Gastrocnemius medialis (tissue), 4 donors: ENCODE measurements at regions not wholly inside any gene's neighbourhood (a gene's known extent, or its start where the extent isn't known, plus 50 kb on each side); places are given as distances from the start of the nearest gene placed in this dataset.

ENCODE experiments used
- ATAC-seq, 2 donors: fragments of 150-250 bp; one replicate each; pipeline ENCODE4 v1.9.1; 2016
- DNase-seq, 2 donors: peaks; one replicate each; pipeline ENCODE4 v3.0.0-alpha.2; 2019
- H3K27ac ChIP-seq, 4 donors: fragments of 200-600 bp; sonication (generic); 1 replicate in 1 of 4; 2 replicates in 3 of 4; pipeline ENCODE4 v1.5.1; 2016 to 2018; ENCODE audit warnings: mild to moderate bottlenecking in 2 of 4, moderate library complexity in 1 of 4
- H3K27me3 ChIP-seq, 3 donors: fragments of 200-600 bp; sonication (generic) in 2 of 3; 1 replicate in 1 of 3; 2 replicates in 2 of 3; pipeline versions ENCODE4 v1.5.1 to v1.6.0; 2016 to 2019; ENCODE audit warnings: mild to moderate bottlenecking in 1 of 3, moderate library complexity in 1 of 3
- H3K36me3 ChIP-seq, 2 donors: fragments of 200-600 bp; sonication (generic) in 1 of 2; one replicate each; pipeline ENCODE4 v1.5.1; 2017 to 2018
- H3K4me1 ChIP-seq, 2 donors: fragments of 200-600 bp; sonication (generic) in 1 of 2; one replicate each; pipeline ENCODE4 v1.5.1; 2016 to 2017; ENCODE audit warnings: mild to moderate bottlenecking in 2 of 2
- H3K4me3 ChIP-seq, 4 donors: fragments of 200-600 bp; sonication (generic) in 3 of 4; 1 replicate in 1 of 4; 2 replicates in 3 of 4; pipeline ENCODE4 v1.5.1; 2016 to 2019; ENCODE audit warnings: mild to moderate bottlenecking in 2 of 4
- H3K9me3 ChIP-seq, 3 donors: fragments of 200-600 bp; sonication (generic) in 2 of 3; 1 replicate in 1 of 3; 2 replicates in 2 of 3; pipeline ENCODE4 v1.5.1; 2016 to 2019
- POLR2A ChIP-seq, 2 donors: fragments of 450-650 bp; IDR thresholded peaks; one replicate each; pipeline ENCODE4 v1.6.1; 2017; ENCODE audit warnings: antibody characterized with exemption in 2 of 2, mild to moderate bottlenecking in 2 of 2, moderate library complexity in 2 of 2
- in situ Hi-C, 4 donors: fragments of 200-750 bp; cut with MboI; loops; one replicate each; pipeline versions ENCODE4 v1.15.0 to v1.8.0; 2017; ENCODE audit warnings: low sequenced_read_pairs in 4 of 4
- intact Hi-C: fragments of 100-400 bp; cut with DNase I; formaldehyde crosslinking; loops from one replicate; pipeline ENCODE4 v1.15.1; 2023; ENCODE audit warnings: low total_unique reads
- TF ChIP-seq, protein P1 (sequence below), 5 experiments: fragments of 450-650 bp in 3 of 5; fragments of 200-600 bp in 2 of 5; sonication (generic) in 2 of 5; IDR thresholded peaks in 4 of 5; conservative IDR thresholded peaks in 1 of 5; 1 replicate in 4 of 5; 2 replicates in 1 of 5; pipeline ENCODE4 v1.5.1; 2016 to 2019; ENCODE audit warnings: antibody characterized with exemption in 5 of 5, mild to moderate bottlenecking in 3 of 5, moderate library complexity in 3 of 5

DNA sequence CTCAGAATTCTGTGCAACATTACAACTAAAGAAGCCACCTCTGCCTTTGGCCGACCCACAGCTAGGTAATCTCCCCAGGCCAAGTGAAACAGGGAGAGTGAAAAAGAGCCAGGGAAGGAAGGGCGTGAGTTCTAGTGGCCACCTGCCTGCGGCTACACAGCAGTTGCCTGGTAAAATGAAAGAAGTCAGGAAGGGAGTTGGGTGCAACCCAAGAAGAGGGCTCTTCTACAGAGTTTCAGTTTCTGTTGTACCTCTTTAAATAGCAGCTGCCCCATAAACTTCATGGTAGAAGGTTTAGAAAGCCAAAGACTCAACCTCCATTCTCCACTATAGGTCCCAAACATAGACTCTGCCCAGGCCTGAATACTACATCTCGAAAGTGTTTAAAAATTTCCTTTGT lies 76.2 kb upstream of the TMEM168 start:
- intact Hi-C loops: no loop called here
- Histone ChIP-seq H3K27me3 (no peaks in the 10 kb centered on the region), H3K9me3 (no peaks in the 10 kb centered on the region), H3K27ac (peak overlapping the region in 2 of 4 donors; percentile 4 to 37), H3K4me1 (peaks cover 25 to 27% of the 10 kb centered on the region in 2 donors), H3K36me3 (no peaks in the 10 kb centered on the region), H3K4me3 (peak overlapping the region in 2 of 4 donors; percentile 1 to 5)
- in situ Hi-C loops: no loop called here
- DNase-seq (no peak), ATAC-seq (peak in 1 of 2 donors; percentile 82)
- TF ChIP-seq POLR2A (IDR thresholded peaks at IDR 0.05): no peak
- TF ChIP-seq, protein P1, sequence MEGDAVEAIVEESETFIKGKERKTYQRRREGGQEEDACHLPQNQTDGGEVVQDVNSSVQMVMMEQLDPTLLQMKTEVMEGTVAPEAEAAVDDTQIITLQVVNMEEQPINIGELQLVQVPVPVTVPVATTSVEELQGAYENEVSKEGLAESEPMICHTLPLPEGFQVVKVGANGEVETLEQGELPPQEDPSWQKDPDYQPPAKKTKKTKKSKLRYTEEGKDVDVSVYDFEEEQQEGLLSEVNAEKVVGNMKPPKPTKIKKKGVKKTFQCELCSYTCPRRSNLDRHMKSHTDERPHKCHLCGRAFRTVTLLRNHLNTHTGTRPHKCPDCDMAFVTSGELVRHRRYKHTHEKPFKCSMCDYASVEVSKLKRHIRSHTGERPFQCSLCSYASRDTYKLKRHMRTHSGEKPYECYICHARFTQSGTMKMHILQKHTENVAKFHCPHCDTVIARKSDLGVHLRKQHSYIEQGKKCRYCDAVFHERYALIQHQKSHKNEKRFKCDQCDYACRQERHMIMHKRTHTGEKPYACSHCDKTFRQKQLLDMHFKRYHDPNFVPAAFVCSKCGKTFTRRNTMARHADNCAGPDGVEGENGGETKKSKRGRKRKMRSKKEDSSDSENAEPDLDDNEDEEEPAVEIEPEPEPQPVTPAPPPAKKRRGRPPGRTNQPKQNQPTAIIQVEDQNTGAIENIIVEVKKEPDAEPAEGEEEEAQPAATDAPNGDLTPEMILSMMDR (IDR thresholded peaks at IDR 0.05 in 4 of 5, conservative IDR thresholded peaks at IDR 0.05 in 1 of 5): no peak

DNA sequence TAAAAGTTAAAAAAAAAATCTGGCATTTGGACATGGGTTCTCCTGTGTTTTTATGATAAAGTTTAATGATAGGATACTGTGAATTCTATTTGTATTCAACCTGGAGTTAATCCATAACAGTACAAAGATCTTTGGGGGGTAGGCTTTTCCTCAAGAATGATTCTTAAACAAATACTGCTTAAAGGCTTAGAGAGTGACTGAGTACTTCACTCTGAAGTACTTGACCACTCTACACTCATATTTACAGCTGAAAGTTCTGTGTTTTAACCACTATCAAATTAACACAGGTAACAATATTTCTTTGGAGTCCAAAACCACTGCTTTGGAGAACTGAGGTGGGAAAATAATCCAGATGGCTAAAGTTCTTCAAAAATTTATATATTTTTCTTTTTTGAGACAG lies 74.2 kb upstream of the TMEM168 start:
- intact Hi-C loops (no loop called here), in situ Hi-C loops (no loop called here)
- peaks cover 25% of the 10 kb centered on the region in 2 donors for H3K4me1 ChIP-seq
- ATAC-seq: no peak
- no peak overlapping the region for H3K4me3 ChIP-seq
- H3K27ac ChIP-seq: no peak overlapping the region
- TF ChIP-seq POLR2A (IDR thresholded peaks at IDR 0.05): no peak
- TF ChIP-seq, protein P1 (IDR thresholded peaks at IDR 0.05 in 4 of 5, conservative IDR thresholded peaks at IDR 0.05 in 1 of 5): no peak
- no peak for DNase-seq
- no peaks in the 10 kb centered on the region for H3K27me3 ChIP-seq
- H3K9me3 ChIP-seq: no peaks in the 10 kb centered on the region
- no peaks in the 10 kb centered on the region for H3K36me3 ChIP-seq

DNA sequence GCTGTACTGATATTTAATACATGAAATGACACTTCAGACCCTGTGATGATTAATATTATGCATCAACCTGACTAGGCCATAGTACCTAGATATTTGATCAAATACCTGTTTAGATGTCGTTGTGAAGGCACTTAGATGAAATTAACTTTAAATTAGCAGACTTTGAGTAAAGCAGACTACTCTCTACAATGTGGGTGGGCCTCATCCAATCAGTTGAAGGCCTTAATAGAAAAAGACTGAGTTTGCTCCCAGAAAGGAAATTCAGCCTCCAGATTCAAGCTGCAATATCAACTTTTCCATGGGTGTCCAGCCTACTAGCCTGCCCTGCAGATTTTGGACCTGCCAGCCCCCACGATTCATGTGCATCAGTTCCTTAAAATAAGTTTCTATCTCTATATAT lies 68.6 kb upstream of the TMEM168 start:
- TF ChIP-seq, protein P1 (IDR thresholded peaks at IDR 0.05 in 4 of 5, conservative IDR thresholded peaks at IDR 0.05 in 1 of 5): no peak
- no peak for TF ChIP-seq POLR2A (IDR thresholded peaks at IDR 0.05)
- ATAC-seq (no peak), DNase-seq (no peak)
- H3K36me3 ChIP-seq: no peaks in the 10 kb centered on the region
- intact Hi-C loops: no loop called here
- no peaks in the 10 kb centered on the region for H3K9me3 ChIP-seq
- in situ Hi-C loops: no loop called here
- no peak overlapping the region for H3K27ac ChIP-seq
- H3K4me3 ChIP-seq: no peak overlapping the region
- H3K27me3 ChIP-seq: no peaks in the 10 kb centered on the region
- no peaks in the 10 kb centered on the region for H3K4me1 ChIP-seq

DNA sequence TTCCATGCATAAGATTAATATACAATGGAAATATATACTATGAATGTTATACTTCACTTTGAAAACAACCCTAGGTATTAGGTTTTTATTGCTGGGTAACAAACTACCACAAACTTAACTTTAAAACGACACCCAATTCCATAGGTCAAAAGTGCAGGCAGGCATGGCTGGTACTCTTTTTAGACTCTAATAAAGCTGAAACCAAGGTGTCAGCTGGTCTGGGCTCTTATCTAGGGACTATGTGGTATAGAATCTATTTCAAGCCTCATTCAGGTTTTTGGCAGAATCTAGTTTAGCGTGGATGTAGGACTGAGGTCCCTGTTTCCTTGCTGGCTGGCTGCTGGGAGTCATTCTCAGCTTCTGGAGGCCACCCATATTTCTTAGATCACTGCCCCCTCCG lies 65.0 kb upstream of the TMEM168 start:
- ATAC-seq (no peak), DNase-seq (no peak)
- H3K4me1 ChIP-seq: no peaks in the 10 kb centered on the region
- no peaks in the 10 kb centered on the region for H3K9me3 ChIP-seq
- no peaks in the 10 kb centered on the region for H3K36me3 ChIP-seq
- H3K27me3 ChIP-seq: no peaks in the 10 kb centered on the region
- intact Hi-C loops (no loop called here), in situ Hi-C loops (no loop called here)
- no peak overlapping the region for H3K4me3 ChIP-seq
- no peak overlapping the region for H3K27ac ChIP-seq
- no peak for TF ChIP-seq POLR2A (IDR thresholded peaks at IDR 0.05)
- TF ChIP-seq, protein P1 (IDR thresholded peaks at IDR 0.05 in 4 of 5, conservative IDR thresholded peaks at IDR 0.05 in 1 of 5): no peak

GRCh38 chr7:112854169-112854568 lies 64.0 kb upstream of the TMEM168 start:
- intact Hi-C loops (no loop called here), in situ Hi-C loops (no loop called here)
- no peaks in the 10 kb centered on the region for H3K9me3 ChIP-seq
- H3K4me1 ChIP-seq: no peaks in the 10 kb centered on the region
- H3K4me3 ChIP-seq: no peak overlapping the region
- H3K27ac ChIP-seq: no peak overlapping the region
- DNase-seq (no peak), ATAC-seq (no peak)
- H3K36me3 ChIP-seq: no peaks in the 10 kb centered on the region
- H3K27me3 ChIP-seq: no peaks in the 10 kb centered on the region
- no peak for TF ChIP-seq POLR2A (IDR thresholded peaks at IDR 0.05)
- TF ChIP-seq, protein P1 (IDR thresholded peaks at IDR 0.05 in 4 of 5, conservative IDR thresholded peaks at IDR 0.05 in 1 of 5): no peak
